Amniotic stem cell (primary cell): ENCODE measurements at regions not wholly inside any gene's neighbourhood (a gene's known extent, or its start where the extent isn't known, plus 50 kb on each side); places are given as distances from the start of the nearest gene placed in this dataset.

Source experiments
- DNase-seq: peaks from one replicate; lab custom pipeline; 2025; lab: John Stamatoyannopoulos, UW

DNA sequence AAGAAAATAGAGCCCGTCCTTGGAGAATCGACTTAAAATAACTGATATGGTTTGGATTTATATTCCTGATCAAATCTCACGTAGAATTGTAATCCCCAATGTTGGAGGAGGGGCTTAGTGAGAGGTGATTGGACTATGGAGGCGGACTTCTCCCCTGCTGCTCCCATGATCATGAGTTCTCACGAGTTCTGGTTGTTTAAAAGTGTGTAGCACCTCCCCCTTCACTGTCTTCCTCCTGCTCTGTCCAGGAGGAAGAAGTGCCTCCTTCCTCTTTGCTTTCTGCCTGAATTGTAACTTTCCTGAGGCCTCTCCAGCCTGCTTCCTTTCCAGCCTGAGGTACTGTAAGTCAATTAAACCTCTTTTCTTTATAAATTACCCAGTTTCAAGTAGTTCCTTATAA is 529.2 kb downstream of the HAO1 start:
- DNase-seq, result no peak

DNA sequence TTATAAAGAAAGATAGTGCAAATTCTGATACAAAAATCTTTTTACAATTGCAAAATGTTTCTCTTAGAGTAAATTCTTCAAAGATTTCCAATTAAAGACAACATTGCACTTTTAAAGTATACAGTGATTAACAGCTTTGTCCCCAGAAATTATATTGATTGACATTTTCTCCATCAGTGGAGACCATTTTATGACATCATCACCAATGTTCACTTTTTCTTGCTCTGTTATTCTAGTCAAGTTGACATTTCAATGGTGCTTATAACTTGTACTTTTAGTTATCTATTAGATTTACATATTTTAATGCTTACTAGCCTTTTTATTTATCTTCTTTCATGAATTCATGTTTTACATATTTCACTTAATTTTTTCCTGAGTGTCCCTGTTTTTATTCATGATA is 524.8 kb downstream of the HAO1 start:
- DNase-seq, result no peak

DNA sequence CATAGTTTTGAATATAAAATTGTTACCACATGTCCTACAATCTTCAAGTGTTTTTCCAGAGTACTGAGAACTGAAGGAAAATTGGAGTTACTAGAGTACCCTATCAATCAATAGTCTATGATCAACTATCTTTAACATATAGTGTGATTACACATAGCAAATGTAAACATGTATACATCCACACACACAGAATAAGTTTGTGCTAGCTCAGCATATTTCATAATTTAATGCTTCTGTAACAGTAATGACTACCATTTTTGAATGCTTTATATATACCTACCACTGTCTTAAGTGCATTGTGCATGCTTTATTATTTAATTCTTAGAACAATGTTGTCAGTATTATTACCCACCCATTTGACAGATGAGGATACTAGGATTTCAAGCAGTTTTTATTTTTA is 523.9 kb downstream of the HAO1 start:
- no peak for DNase-seq

DNA sequence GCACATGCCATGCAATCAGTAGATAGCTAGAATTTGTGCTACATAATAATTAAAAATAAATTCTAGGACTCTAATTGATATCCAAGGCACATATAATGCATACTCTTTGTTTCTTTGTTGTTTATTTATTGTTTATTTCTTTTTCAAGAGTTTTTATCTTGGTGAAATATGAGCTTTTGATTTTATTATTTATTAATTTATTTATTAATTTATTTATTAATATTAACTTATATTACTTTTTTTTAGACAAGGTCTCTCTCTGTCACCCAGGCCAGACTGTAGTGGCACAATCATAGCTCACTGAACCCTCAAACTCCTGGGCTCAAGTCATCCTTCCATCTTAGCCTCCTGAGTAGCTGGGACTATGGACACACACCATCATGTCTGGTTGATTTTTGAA is 519.9 kb downstream of the HAO1 start:
- no peak for DNase-seq

DNA sequence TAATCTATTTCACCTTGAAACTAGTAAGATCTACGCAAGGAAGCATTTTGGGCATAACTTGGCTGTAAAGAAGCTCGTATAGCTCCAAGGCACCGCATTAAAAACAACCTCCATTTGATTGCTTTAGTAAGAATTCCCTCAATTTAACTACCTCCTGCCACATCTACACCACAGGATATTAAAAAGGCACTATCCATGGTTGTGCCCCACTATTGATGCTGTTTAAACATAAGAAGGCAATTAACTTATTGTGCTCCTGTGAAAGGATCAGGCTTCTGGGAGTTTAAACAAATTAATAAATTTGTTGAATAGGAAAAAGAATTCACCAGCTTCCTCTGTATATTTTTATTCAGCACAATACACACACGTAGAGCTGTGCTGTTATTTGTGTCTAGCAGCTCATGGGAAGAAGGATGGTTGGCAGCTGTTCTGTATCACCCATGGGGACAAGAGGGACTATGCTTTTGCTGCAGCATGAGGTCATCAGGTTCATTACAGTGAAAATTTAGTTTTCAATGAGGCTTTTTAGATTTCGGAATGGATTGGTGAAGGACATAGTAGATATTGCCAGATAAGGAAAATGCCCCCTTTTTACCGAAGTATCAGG is 513.3 kb downstream of the HAO1 start:
- no peak for DNase-seq

DNA sequence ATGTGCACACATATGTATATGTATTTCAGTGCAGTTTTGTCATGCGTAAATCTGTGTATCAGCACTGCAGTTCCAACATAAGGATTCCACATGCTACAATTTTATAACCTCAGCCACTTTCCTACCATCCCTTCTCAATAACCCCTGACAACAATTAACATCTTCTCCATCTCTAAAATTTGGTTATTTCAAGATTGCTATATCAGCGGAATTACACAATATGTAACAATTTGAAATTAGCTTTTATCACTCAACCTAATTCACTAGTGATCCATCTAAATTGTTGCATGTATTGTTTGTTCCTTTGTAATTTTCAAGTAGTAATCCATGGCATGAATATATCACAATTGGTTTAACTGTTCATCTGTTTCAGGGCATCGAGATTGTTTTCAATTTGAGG is 511.3 kb downstream of the HAO1 start:
- no peak for DNase-seq

DNA sequence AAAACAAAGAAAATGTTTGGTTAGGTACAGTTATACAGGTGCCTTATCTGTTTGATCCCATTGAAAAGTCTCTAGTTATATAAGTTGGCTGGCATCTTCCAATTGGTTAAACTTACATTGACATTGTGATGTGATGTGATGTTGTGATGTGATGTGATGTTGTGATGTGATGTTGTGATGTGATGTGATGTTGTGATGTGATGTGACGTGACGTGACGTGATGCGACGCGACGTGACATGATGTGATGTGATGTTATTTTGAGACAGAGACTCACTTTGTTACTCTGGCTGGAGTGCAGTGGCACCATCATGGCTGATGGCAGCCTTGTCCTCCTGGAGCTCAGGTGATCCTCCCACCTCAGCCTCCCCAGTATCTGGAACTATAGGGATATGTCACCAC is 507.6 kb downstream of the HAO1 start:
- DNase-seq, result no peak

DNA sequence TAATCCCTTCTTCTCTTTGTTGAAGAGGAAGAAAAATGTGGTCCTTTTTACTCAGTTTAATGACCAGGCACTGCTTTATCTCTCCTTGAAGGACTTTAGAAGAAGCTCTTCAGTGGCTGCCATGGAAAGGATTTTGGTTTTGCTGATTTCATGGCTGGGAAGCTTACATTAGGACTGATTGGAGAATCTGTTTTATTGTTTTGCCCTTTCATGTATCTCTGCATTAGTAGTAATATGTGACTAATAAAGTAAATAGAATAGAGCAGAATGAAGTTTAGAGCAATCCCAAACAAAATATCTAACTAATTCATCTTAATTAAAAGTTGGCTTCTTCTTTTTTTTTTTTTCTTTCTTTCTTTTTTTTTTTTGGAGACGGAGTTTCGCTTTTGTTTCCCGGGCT is 502.9 kb downstream of the HAO1 start:
- no peak for DNase-seq

DNA sequence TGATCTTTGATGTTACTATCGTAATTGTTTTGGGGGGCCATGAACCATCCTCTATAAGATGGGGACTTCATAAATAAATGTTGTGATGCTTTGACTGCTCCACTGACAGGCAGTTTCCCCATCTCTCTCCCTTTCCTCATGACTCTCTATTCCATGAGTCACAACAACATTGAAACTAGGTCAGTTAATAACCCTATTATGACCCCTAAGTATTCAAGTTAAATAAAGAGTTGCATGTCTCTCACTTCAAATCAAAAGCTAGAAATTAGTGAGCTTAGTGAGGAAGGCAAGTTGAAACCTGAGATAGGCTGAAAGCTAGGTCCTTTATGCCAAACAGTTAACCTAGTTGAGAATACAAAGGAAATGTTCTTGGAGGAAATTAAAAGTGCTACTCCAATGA is 491.0 kb downstream of the HAO1 start:
- no peak for DNase-seq

DNA sequence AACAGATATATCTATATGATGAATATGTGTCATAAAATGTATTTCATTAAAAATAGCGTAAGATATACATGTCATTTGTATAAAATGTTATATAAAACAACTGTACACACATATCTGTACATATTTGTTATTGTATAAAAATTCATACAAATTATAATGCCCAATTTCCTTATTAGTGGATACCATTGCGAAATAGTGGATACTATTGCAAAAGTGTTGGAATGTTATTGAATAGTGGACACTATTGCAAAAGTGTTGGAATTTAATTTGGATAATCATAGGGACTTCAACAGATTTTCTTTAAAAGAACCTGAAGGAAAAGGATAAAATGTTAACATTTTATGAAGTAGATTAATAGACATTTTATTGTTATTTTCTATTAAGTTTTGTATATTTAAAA is 487.4 kb downstream of the HAO1 start:
- DNase-seq, result no peak

DNA sequence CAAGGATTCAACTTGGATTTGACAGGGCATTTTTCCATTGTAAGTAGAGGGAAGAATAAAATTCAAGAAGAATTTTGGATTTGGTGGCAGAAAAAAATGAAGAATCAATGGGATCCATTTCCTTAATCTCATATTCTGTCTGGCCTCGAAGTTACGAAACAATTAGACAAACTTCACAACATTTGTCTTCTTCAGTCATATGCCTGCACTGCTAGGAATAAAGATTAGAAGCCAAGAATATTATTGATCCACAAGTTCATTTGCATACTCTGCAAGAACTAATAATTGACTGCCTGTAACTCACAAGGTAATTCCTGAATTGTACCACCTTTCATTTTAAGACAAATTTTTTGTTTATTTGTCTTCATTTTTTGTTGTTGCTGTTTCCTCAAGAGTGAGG is 486.2 kb downstream of the HAO1 start:
- no peak for DNase-seq

DNA sequence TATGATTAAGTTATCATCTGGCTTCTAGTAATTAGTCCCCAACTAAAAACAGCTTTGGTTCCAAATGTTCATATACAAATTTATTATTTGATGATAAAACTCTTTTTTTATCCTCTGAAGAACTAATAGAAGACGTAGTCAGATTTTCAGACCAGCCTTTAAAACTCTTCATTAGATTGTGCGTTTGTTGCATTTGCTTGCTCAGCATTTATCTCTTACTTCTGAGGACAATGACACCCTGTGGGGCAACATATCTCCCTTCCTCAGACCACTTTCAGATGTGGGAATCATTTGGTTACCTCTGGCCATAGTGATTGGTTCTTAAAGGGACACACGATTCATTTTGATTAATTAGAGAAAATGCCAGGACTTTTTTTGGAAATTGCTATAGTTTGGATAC is 481.8 kb downstream of the HAO1 start:
- no peak for DNase-seq

DNA sequence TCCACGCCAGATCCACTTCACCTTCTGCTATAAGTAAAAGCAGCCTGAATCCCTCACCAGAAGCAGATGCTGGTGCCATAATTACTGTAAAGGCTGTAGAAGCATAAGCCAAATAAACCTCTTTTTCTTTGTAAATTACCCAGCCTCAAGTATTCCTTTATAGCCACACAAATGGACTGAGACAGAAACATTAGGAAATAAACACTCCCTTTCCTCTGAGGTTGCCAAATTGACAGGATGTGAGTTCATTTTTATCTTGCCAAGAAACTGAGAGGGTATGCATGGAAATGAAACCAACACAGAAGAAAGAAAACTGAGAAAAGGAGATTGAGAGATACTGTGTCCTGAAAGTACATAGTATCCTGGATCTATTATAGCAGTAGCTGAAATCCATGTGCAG is 481.2 kb downstream of the HAO1 start:
- no peak for DNase-seq

DNA sequence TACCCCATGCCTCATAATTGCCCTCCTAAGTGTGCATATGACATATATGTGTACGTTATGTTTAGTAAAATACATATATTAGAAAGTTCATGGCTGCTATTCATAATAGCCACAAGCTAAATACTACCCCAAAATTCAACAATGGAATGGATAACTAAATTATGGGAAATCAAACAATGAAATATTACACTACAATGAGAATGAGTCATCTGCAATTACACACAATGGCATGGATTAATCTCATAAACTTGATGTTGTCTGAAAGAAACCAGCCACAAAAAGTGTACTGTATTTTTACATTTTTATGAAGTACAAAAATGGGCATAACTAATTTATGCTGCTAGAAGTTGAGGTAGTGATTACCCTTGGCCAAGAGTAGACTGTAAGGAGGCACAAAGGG is 477.0 kb downstream of the HAO1 start:
- DNase-seq, result no peak

DNA sequence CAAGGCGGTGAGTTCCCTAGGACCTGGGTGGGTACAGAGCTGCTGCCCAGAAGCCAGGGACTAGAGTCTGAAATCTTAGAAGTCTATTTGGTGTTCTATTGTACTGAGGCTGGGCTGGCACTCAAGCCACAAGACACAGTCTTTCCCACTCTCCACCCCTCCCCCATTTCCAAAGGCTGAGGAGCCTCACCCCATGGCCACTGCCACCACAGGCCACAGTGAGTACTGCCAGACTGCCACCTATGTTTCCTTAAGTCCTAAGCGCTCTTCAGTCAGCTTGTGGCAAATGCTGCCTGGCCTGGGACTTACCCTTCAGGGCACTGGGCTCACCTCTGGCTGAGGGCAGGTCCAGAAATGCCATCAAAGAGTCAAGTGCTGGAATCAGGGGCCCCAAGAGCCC is 469.3 kb downstream of the HAO1 start:
- DNase-seq, result no peak

DNA sequence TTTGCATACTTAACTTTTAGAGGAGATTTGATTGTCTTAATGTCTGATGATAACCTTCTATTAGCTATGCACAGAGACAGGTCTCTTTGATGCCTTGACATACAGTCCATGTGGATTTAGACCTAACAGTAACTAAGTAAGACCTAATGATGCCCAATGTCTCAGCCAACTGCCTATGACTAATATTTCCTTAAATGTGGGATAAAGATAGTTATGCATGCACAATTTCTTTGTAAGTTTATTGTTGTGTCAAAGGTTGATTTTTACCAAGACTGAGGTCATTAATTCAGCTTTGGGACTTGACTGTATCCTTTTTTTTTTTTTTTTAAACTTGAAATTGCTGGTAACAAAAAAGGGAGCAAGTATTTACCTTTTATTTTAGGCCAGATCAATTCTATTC is 450.0 kb downstream of the HAO1 start:
- DNase-seq, result no peak

DNA sequence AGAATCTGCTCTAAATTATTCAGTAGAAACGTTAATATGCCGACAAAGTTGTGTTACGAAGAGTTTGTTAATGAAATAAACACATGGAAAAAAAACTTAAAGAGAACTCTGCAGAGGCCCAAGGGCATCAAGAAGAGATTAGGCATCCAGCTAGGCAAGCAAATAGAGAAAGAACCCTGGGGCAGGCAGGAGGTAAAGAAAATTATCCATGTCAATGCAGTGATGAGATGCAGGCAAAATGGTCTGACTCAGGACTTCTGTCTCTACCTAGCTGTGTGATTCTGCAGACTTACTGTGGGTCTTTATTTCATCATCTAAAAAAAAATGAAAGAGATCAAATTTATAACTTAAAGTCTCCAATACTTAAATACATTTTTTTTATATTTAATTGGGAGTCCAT is 448.0 kb downstream of the HAO1 start:
- no peak for DNase-seq

DNA sequence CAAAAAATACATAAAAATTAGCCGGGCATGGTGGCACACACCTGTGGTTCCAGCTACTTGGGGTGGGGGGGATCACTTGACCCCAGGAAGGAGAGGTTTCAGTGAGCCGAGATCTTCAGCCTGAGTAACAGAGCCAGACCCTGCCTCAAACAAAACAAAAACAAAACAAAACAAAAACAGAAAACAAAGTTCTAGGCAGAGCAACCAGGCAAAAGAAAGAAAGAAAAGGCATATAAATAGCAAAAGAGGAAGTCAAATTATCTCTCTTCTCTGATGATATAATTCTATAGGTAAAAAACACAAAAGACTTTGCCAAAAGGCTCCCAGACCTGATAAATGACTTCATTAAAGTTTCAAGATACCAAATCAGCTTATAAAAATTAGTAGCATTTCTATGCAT is 446.9 kb downstream of the HAO1 start:
- no peak for DNase-seq

DNA sequence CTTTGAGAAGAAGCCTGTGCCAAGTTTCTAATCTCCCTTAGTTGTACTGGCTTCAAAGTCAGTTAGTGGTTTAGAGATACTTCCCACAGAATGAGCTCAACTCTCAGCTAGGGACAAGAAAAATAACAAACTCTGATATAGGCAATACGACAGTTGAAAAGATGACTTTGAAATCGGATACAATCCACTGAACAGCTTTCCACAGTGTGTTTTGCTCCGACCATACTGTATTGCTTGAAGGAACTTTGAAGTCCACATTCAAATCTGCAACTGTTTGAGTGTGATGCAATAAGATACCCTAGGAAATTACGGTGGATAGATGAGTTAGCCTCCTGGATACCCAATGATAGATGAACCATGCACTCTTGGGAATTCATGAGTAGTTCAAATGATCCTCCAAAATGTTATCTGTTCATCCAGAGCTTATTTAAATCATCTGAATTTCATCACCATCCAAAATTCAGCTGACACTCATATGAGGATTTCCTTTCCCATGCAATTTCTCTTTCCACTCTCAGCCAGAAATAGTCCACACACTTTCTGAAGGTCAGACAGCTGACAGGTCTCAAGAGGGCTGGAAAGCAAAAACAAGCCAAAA is 443.8 kb downstream of the HAO1 start:
- no peak for DNase-seq

DNA sequence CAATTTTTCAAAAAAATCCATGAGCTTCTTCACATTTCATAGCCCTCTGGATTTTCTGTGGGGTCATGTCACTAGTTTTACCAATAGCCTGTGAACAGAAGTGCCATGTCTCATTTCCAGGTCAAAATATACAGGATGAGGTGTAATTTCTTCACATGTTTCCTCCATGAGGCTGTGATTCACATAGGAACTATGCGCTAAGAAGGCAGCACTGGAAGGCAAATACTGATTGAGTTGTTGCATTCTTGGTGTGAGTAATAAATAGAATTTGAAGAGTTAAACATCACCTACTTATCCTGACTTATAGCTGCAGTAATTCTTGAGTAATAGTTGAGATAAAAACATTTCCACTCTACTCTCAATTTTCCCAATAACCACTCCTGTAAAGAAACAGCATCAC is 442.3 kb downstream of the HAO1 start:
- no peak for DNase-seq

DNA sequence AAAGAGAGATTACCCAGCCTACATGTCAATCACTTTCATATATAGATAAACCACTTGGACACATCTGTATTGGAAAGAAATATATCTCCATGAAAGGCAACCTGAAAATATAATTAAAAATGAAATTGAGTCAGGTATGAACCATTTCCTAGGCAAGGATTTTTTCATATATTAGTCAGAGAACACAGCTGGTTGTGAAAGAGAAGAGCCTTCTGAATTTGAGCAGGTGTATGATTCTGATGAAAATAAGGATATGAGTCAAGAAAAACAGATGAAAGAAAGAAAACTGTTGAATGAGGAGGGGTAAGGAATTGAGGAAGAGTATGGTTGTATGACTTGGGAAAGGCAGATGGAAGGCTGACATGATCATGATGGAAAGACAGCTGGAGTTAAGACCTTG is 441.1 kb downstream of the HAO1 start:
- no peak for DNase-seq

DNA sequence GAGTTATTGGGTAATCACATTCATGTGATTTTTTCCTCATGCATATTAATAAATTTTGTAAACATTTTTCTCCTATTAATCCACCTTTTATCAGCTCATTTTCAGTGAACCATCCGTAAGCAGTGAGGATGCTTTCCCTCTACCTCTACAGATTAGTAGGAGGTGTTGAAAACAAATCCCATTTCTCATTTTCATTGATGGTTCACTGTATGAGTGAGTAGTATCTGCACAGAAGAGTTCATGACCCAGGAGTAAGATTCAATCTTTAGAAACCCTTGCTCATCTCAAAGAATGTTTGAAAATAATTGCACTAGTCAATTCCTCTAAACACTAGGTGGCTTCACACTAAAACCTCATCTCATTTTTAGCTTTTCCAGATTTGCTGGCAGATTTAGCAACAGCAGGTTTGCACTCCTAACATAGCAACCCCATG is 440.0 kb downstream of the HAO1 start:
- DNase-seq, result no peak

DNA sequence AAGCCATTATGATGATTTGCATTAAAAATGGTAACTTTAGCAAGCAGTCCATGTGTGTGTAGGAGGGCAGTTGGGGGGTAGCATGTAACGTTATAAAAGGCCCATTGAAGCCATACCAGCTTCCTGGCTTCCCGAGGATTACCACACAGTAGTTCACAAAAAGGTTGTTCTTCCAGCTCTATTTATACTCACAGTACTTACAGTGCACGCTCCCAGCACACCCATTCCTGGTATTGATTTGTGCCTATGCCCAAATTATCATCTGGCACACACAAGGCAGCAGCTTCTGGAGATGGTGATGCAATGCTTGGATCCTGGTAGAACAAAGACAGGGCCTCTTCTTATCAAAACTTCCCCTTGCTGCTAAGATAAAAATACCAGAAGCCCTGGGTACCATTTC is 436.8 kb downstream of the HAO1 start:
- DNase-seq, result no peak

DNA sequence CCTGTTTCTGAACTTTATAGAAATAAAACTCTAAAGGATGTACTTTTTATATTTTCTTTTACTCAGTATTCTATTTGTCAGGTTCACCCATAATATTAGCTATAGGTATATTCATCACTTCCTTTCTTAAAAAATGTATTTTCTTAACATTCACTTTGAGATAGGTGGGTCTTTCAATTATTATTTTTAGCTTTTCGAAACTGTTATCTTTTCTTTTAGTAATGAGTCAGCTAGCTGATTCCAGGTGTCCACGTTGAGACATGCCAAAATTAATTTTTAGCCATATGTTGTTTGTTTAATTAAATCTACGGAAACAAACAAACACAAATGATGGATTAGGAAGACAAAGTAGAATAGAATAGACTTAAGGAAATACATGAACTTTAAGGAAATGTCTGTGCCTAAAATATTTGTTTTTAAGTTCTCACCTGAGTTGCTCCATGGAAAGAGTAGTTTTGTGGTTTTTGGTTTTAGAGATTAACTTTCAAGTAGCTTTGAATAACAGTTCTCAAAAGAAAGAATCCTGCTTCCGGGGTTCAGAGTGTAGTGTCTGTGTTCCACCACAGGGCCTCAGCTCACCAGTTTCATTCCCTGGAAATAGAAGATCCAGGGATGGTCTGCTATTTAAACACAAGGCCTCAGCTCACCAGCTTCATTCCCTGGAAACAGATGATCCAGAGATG is 435.0 kb downstream of the HAO1 start:
- DNase-seq, result no peak
